GM19035 (cell line): ENCODE measurements at regions not wholly inside any gene's neighbourhood (a gene's known extent, or its start where the extent isn't known, plus 50 kb on each side); places are given as distances from the start of the nearest gene placed in this dataset.
"Not testable (repeated sequence)": the region's sequence is repeated elsewhere in the genome, so short reads cannot be mapped to it uniquely, and the experiment has no call there.

Source experiments
- ATAC-seq: cut with Tn5 transposase; IDR thresholded peaks from one replicate; pipeline ENCODE4 v1.9.1; 2021; ENCODE audit not compliant: unreplicated experiment

- ATAC-seq = peak; percentile 90
Measured at GRCh38 chr6:141463237-141463977, 669.3 kb upstream of the GJE1 start.

DNA sequence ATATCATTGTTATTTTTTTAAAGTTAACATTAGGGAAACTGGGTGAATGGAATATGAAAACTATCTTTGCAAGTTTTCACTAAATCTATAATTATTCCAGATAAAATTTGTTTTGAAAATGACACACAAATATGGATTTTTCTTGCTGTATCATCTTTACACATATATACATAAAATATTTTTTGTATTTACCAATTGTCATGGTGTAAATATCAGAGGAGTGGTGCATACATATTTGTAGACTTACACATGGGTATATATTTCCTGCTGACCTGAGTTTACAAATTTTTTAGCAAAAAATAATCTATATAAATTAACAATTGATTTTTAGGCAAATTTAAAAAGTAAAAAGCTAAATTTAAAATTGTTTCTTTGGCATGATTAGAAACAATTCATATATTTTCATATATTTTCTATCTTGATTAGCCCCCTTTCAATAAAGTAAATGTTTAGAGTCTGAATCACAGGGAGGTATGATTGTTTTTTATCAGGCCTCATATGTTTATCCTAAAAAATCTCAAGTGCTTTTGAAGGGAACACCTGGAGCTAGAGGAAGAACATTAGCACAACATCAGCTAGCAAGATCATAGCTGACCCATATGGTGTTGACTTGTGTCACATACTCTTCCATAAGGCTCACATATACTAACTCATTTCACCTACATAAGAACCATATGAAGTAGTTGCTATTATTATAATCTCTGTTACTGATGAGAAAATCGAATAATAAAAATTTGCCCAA lies 671.8 kb upstream of the GJE1 start:
- ATAC-seq = no peak

- not testable (repeated sequence) for ATAC-seq
Measured at GRCh38 chr6:141460245-141460644, 672.5 kb upstream of the GJE1 start.

GRCh38 chr6:141457984-141458383 lies 674.7 kb upstream of the GJE1 start:
- not testable (repeated sequence) for ATAC-seq

DNA sequence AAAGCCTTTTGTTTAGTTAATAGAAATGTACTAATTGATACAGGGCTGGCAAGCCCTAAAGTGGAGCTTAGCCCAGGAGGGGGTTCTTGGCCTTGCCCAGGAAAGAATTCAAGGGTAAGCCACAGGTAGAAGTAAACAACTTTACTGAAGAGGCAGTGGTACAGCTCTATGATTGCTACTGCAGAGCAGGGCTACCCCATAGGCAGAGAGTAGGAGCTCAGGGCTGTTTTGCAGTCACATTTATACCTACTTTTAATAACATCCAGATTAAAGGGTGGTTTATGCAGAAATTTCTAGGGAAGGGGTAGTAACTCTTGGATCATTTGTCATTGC lies 680.4 kb upstream of the GJE1 start:
- ATAC-seq = no peak

- ATAC-seq = no peak
Measured at GRCh38 chr6:141451511-141452353, 681.0 kb upstream of the GJE1 start.

DNA sequence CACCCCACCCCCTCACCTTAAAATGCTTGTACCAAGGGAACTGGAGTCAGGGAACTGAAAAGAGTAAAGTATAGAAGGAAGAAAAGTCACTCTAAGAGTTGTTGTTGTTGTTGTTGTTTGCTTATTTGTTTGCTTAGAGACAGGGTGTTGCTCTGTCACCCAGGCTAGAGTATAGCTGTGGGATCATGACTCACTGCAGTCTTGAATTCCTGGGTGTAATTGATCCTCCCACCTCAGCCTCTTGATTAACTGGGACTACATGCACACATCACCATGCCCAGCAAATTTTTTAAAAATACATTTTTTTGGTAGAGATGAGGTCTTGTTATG lies 681.6 kb upstream of the GJE1 start:
- no peak for ATAC-seq

GRCh38 chr6:141445928-141446628 lies 686.6 kb upstream of the GJE1 start:
- ATAC-seq = no peak

GRCh38 chr6:141443668-141444289 lies 688.9 kb upstream of the GJE1 start:
- no peak for ATAC-seq

DNA sequence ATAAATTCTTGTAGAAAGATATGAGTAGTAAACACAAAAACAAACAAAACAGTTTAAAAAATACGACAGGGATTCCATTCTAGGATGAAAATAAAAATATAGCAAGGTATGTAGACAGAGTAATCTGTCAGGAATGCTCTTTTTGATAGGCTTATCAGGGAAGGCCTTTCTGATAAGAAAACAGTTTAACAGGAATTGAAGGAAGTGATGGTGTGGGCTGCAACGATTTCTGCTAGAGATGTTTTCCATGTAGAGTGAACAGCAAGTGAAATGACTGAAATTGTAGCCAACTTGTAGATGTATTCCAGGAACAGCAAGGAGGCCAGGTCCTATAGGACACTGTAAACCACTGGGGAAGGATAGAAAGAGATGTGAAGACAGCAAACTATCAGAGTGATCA lies 689.7 kb upstream of the GJE1 start:
- ATAC-seq = no peak

DNA sequence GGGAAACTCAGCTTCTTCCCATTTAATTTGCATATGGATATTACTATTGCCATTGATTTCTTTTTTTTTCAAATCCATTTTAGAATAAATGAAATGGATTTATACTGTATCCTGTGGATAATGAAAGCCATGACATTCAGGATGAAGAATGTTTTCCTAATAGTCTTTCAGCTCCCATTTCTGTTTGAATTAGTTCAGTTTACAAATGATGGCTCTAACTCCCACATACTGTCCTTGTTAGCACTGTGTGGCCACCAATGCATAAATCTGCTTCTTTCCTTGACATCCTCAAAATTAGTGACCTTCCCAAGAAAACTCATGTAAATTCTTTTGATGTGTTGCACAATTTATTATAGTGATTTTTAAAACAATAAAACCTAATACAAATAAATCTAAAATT lies 693.2 kb upstream of the GJE1 start:
- no peak for ATAC-seq

DNA sequence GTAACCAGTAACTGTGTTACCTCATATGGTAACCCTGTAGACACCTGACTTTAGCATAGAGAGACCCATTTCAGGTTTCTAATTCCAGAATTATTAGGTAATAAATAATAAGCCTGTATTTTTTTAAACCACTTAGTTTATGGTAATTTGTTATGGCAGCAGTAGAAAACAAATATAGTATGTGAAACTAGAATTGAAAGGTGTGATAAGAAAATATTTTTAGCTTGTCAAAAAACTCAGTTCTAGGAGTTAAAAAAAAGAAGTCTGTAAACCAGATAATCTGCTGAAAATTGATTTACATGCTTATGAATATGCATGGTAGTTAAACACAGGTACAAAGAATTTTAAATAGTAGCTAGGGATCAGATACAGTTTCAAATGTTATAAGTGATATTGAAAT lies 695.0 kb upstream of the GJE1 start:
- ATAC-seq = no peak

GRCh38 chr6:141437011-141437410 lies 695.7 kb upstream of the GJE1 start:
- ATAC-seq = no peak

DNA sequence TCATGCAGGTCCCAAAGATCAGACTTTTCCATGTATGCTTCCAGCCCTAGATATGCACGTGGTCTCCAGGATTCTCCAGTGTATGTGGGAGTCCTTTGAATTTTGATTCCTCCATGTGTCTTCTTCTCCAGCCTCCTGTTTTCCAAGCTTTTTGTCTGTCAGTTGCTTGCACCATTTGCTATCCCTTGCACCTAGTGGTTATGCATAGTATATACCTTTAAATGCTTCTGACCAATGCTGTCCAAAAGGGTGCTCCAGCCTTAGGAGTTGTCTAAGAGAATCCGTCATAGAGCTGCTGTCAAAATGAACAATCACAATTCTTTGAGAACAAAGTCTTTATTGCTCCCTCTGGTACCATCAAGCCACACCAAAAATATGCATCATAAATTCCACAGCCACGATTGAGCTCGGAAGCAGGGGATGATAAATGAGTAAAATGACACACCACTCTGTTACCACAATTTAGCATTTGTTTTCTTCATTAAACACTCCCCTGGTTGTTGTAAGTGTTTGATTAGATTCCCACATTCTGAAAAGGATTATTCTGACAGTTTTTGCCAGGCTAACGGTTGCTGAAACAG lies 706.2 kb upstream of the GJE1 start:
- ATAC-seq = no peak

DNA sequence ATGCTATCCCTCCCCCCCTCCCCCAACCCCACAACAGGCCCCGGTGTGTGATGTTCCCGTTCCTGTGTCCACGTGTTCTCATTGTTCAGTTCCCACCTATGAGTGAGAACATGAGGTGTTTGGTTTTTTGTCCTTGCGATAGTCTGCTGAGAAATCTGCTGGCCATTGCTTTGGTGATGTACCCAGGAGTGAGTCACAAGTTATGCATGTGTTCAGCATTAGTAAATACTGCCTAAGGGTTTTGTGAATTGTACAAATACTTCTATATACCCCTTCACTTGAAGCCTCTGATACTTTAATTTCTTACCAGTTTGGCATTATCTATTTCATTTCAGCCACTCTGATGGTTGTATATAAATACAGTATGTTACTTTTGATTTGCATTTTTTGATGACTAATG lies 711.3 kb upstream of the GJE1 start:
- no peak for ATAC-seq

DNA sequence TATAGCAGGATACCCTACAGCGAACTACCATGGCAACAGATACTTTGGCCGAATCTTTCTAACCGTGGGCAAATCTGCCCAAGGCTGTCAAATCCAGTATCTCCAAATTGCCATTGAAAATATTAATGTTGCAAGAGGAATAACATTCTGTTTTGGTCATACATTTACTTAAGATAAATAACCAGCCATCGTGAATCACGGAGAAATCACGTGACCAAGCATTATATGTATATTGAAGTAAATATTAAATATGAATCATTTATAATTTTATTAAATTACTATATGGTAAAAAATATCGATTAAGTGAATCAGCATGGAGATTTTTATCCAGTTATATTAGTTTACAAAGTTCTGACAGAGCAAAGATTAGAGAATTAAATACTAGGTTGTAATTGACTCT lies 714.6 kb upstream of the GJE1 start:
- no peak for ATAC-seq

DNA sequence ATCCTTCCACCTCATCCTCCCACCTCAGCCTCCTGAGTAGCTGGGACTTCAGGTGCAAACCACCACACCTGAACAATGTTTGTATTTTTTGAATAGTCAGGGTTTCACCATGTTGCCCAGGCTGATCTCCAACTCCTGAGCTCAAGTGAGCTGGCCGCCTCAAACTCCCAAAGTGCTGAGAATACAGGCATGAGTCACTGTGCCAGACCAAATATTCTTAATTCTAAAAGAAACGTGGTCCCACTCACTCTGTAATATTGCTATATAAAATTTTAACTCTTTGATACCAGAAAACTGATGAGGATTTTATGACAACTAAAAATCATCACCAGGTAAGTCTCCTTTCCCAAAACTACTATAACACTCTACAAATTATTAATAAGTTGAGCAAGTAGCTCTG lies 716.8 kb upstream of the GJE1 start:
- no peak for ATAC-seq

DNA sequence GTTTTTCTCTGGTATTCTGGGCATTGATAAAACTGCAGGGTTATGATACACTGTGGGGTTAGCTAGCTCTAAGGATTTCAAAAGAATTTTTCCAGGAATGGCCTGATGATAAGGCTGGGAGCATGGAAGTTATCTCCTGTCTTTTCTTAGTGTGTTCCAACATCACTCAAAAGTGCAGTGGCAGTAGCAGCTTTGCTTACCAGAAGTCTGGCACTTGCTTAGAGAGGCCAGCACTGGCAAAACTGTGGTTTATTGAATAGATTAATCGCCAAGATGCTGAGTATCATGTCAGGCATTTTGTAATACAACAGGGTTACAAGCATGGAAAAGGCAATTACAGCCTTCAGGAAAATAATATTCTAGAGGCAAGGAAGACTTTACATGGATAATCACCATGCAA lies 719.5 kb upstream of the GJE1 start:
- no peak for ATAC-seq

DNA sequence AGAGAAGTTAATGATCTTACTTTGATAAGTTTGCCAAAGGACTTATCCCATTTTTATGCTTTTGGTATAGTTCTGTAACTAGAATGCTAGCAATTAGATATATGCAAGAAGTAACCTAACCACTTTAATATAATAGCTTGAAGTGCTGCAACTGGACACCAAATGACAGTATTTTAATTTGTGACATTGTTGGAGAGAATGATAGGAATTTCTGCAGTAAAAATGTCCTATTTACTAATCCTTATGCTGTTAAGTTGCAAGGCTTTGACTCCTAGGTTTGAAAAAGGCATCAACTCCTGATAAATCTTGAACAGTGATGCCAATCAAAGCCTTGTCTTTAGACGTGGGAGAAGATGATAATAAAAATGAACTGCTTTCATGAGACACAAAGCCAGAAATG lies 726.0 kb upstream of the GJE1 start:
- no peak for ATAC-seq

DNA sequence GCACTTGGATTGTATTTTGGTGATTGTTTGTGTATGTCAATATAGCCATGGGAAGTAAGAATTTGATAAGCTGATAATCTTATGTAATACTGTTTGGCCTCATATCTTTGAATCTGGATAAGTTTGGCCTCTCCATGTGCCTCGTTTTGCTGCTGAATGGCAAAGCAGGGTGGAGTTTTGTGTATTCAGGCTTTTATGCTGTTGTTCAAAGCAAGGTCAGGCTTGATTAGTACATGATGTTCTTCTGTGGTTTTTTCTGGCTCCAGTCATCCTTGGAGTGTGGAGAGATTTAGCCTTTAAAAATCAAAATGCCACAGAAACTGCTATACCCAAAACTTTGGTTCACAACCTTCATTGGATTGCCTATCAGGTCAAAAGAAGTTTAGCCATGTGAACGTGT lies 728.9 kb upstream of the GJE1 start:
- ATAC-seq = no peak

- no peak for ATAC-seq
Measured at GRCh38 chr6:141403103-141403502, 729.6 kb upstream of the GJE1 start.
